ENCODE measurements at regions not wholly inside any gene's neighbourhood (a gene's known extent, or its start where the extent isn't known, plus 50 kb on each side); places are given as distances from the start of the nearest gene placed in this dataset.

DNA sequence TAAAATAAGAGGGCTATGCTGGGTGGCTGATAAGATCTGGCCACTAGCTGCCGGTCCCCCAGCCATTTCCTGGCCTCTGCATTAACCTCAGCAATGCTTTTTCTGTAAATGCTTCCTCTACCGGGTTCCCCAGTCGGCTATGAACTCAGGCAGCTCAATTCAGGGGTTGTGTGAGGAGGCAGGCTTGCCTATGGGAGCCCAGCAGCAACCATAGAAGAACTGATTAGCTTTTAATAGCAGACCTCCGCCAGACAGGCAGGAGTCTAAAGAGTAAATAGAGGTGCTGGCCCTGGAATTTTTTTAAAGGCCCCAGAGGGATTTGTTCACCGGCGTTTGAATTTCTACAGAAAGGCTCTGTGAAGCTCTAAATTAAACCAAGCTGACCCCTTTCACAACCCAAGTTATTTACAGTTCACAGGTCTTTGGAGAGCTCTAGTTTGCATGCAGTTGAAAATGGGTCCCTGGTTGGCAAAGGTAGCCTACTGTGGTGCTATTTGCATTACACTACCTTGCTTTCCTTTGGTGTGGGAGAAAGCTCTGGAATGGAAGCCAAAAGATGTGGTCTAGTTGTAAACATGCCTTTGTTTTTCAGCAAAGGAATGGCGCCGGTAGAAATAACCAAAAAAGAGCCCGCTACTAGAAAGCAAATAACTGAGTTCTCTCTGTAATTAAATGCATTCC, 289.7 kb upstream of the SEMA6A start (continued):
- TF ChIP-seq PRDM15 (CRISPR knock-in tag; IDR thresholded peaks at IDR 0.05) (peak; percentile 20; the same call in 1 of the 2 replicates), RORB (CRISPR knock-in tag; IDR thresholded peaks at IDR 0.05) (no peak), ZMAT4 (CRISPR knock-in tag; IDR thresholded peaks at IDR 0.05) (no peak), E2F5 (CRISPR knock-in tag; IDR thresholded peaks at IDR 0.05) (no peak), RELA (CRISPR knock-in tag; IDR thresholded peaks at IDR 0.05; ENCODE audit: borderline replicate concordance) (no peak), SMAD3 (CRISPR knock-in tag; IDR thresholded peaks at IDR 0.05; ENCODE audit: borderline replicate concordance) (peak; percentile 55; the same call in 1 of the 2 replicates), NR1H2 (CRISPR knock-in tag; IDR thresholded peaks at IDR 0.05) (no peak), ZNF281 (CRISPR knock-in tag; IDR thresholded peaks at IDR 0.05) (no peak), CTCF (IDR thresholded peaks at IDR 0.05) (no peak), ETV6 (CRISPR knock-in tag; IDR thresholded peaks at IDR 0.05) (peak; percentile 46), E2F1 (CRISPR knock-in tag; IDR thresholded peaks at IDR 0.05) (no peak), CREB1 (CRISPR knock-in tag; IDR thresholded peaks at IDR 0.05) (no peak), FOXP4 (CRISPR knock-in tag; IDR thresholded peaks at IDR 0.05) (peak; percentile 85; the same call in 1 of the 2 replicates), FOXP1 (CRISPR knock-in tag; IDR thresholded peaks at IDR 0.05; ENCODE audit: borderline replicate concordance) (no peak), TP53 (CRISPR knock-in tag; IDR thresholded peaks at IDR 0.05) (0 out of 2 replicates have a peak, but pooled peaks have one; percentile 35), ERG (CRISPR knock-in tag; IDR thresholded peaks at IDR 0.05) (peak; percentile 17; the same call in 1 of the 2 replicates), AFF4 (CRISPR knock-in tag; IDR thresholded peaks at IDR 0.05; ENCODE audit: borderline replicate concordance) (no peak), USF1 (CRISPR knock-in tag; IDR thresholded peaks at IDR 0.05) (0 out of 2 replicates have a peak, but pooled peaks have one; percentile 14)
